Endothelial cell (in vitro differentiated cells): ENCODE measurements at regions not wholly inside any gene's neighbourhood (a gene's known extent, or its start where the extent isn't known, plus 50 kb on each side); places are given as distances from the start of the nearest gene placed in this dataset.

Experiments used
- DNase-seq: peaks from one replicate; pipeline ENCODE4 v3.0.0; 2021; ENCODE audit warnings: low spot score
- H3K27ac Mint-ChIP-seq: one replicate; pipeline ENCODE4 v1.8.0; 2021; ENCODE audit warnings: mixed read lengths, inconsistent platforms; ENCODE audit not compliant: unreplicated experiment
- H3K27me3 Mint-ChIP-seq: one replicate; pipeline ENCODE4 v1.8.0; 2021; ENCODE audit warnings: mild to moderate bottlenecking, moderate library complexity, mixed read lengths, inconsistent platforms; ENCODE audit not compliant: unreplicated experiment
- H3K36me3 Mint-ChIP-seq: one replicate; pipeline ENCODE4 v1.8.0; 2021; ENCODE audit warnings: mild to moderate bottlenecking, low read depth, mixed read lengths, inconsistent platforms; ENCODE audit not compliant: unreplicated experiment
- H3K4me1 Mint-ChIP-seq: one replicate; pipeline ENCODE4 v1.8.0; 2021; ENCODE audit warnings: mild to moderate bottlenecking, mixed read lengths, inconsistent platforms; ENCODE audit not compliant: unreplicated experiment
- H3K4me3 Mint-ChIP-seq: one replicate; pipeline ENCODE4 v1.8.0; 2021; ENCODE audit warnings: mild to moderate bottlenecking, mixed read lengths, inconsistent platforms; ENCODE audit not compliant: unreplicated experiment
- H3K9me3 Mint-ChIP-seq: one replicate; pipeline ENCODE4 v1.8.0; 2021; ENCODE audit warnings: mixed read lengths, inconsistent platforms; ENCODE audit not compliant: unreplicated experiment
- TF ChIP-seq, protein P1 (sequence below): fragments of 200-600 bp; sonication (generic); IDR thresholded peaks from one replicate; pipeline ENCODE4 v1.5.0; 2021; ENCODE audit warnings: antibody characterized with exemption; ENCODE audit not compliant: unreplicated experiment

DNA sequence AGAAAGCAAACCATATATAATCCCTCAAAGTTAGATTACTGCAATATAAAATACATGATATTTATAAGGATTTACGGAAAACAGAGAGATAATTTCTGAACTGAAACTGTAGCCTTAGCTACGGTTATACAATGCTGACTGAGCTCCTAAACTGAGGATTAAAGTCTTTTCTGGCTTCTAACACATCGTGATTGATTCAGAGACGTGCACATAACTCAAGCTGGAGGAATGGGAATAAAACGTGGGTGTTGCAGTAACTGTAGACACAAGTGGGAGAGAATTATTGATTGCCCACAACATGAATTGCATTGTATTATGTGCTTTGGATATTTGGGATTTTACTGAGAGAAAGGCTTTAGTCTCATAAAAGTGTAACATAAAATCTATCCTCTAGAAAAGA, 418.0 kb upstream of the OPRM1 start:
- Mint-ChIP-seq H3K4me3 (no peak overlapping the region), H3K27ac (no peak overlapping the region), H3K9me3 (no peaks in the 10 kb centered on the region), H3K36me3 (no peaks in the 10 kb centered on the region), H3K27me3 (no peaks in the 10 kb centered on the region), H3K4me1 (peaks cover 8% of the 10 kb centered on the region)
- no peak for DNase-seq
- TF ChIP-seq, protein P1, sequence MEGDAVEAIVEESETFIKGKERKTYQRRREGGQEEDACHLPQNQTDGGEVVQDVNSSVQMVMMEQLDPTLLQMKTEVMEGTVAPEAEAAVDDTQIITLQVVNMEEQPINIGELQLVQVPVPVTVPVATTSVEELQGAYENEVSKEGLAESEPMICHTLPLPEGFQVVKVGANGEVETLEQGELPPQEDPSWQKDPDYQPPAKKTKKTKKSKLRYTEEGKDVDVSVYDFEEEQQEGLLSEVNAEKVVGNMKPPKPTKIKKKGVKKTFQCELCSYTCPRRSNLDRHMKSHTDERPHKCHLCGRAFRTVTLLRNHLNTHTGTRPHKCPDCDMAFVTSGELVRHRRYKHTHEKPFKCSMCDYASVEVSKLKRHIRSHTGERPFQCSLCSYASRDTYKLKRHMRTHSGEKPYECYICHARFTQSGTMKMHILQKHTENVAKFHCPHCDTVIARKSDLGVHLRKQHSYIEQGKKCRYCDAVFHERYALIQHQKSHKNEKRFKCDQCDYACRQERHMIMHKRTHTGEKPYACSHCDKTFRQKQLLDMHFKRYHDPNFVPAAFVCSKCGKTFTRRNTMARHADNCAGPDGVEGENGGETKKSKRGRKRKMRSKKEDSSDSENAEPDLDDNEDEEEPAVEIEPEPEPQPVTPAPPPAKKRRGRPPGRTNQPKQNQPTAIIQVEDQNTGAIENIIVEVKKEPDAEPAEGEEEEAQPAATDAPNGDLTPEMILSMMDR, result no peak

DNA sequence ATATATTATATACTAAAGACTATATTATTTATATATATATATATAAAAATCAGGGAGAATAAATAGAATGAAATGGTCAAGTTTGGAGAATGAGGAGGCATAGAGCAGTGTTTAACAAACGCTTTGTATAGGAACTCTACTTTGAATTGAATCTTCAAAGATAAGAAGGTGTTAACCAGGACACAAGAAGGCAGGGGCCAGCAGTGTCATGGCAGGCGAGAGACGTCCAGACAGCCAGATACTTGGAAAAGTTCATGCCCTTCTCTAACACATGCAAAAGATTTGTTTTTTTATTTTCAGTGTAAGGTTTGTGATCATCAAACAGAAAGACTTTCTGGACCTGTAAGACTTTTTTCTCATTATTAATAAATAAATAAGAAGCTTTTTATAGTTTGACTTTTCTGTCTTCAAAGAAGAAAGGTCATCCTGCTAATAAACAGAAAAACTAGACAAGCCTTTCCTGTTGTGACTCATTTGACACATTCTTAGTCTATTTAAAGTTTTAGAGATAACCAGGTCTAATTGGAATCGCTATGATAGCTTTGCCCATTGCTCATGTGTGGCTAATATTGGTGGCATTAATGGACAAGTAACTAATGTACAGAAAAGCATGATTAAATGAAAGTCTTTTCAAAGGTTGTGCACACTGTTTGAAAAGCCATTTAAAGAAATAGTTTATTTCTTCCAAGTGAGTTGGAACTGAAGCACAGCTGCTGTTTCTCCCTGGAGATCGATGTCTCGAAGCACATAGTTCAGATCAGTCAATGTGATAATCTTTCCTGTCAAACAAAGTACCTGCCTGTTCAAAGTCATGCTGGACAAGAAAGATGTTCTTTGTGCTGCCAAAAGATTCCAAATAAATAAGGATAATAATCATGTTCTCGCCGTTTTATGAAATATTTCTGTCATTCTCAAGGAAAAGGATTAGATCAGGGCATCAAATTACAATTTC, 420.4 kb upstream of the OPRM1 start:
- TF ChIP-seq, protein P1, result no peak
- Mint-ChIP-seq H3K4me3 (no peak overlapping the region), H3K27ac (no peak overlapping the region), H3K27me3 (no peaks in the 10 kb centered on the region), H3K9me3 (no peaks in the 10 kb centered on the region), H3K4me1 (peaks cover 5% of the 10 kb centered on the region), H3K36me3 (no peaks in the 10 kb centered on the region)
- no peak for DNase-seq

DNA sequence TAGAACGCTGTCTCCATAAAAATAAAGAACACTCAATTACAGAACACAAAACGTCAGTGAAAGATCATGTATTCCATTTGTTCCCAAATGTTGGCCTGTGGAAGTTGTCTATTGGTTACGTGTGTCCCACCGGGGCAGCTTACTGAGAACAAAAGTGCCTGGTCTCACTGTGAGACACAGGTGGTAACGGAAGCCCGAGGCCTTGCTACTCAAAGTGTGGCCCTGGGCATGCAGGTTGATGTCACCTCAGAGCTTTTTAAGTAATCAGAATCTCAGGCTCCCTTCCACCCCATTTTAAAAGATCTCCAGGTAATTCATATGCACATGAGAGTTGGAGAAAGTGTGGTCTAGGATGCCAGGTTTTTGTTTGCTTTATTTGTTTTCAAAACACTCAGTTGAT, 422.5 kb upstream of the OPRM1 start:
- peaks cover 5% of the 10 kb centered on the region for H3K4me1 Mint-ChIP-seq
- no peaks in the 10 kb centered on the region for H3K9me3 Mint-ChIP-seq
- DNase-seq, result no peak
- H3K27me3 Mint-ChIP-seq, result no peaks in the 10 kb centered on the region
- no peaks in the 10 kb centered on the region for H3K36me3 Mint-ChIP-seq
- no peak overlapping the region for H3K27ac Mint-ChIP-seq
- H3K4me3 Mint-ChIP-seq, result no peak overlapping the region
- TF ChIP-seq, protein P1, result no peak

DNA sequence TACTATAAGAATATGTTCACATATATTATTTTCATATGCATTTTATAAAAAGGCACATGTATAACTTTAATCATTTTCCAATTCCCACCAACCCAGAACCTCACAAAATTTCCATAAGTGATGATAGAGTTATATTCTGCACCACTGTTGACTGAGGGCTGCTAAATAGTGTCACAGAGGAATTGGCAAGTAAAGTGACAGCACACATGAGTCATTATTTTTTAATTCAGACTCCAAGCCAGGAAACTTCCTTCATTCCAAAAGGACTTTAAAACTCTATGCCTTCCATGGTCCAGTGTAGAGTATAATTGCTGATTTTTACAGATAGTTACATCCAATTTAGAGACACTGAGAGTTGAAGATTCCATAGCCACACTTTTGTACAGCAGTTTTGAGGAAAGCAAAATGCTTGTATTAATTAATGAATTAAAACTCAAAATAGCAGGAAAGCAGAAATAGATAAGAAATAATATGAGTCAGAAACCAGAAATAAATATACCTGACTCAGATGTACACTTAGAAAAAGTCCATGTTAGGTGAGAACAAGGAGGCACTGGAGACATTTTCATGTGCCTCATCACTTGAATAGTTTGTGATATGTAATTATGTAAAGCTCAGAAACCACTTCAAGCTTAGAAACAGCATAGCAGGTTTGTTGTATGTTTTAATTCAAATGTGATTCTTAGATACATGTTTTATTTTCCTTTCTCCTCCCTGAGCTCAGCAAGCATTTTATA, 425.2 kb upstream of the OPRM1 start:
- H3K4me3 Mint-ChIP-seq, result no peak overlapping the region
- TF ChIP-seq, protein P1, result no peak
- H3K4me1 Mint-ChIP-seq, result peaks cover 2% of the 10 kb centered on the region
- DNase-seq, result no peak
- H3K9me3 Mint-ChIP-seq, result no peaks in the 10 kb centered on the region
- H3K27ac Mint-ChIP-seq, result no peak overlapping the region
- no peaks in the 10 kb centered on the region for H3K27me3 Mint-ChIP-seq
- H3K36me3 Mint-ChIP-seq, result no peaks in the 10 kb centered on the region

DNA sequence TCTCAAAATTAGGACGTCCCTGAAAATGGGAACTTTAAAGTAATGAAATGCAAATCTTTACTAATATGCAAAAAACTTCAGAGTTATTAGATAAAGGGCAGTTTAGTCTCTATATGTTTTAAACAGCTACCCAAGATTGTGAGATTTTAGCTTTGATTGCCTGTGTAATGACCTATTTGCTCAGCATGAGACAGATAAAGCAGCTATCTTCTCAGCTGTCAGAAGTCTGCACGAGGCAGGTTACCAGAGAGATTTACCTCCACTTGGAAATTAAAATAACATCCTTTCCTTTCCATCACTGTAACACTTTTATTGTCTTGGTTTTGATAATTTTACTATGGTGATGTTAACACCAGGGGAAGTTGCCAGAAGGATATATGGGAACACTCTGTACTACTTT, 436.6 kb upstream of the OPRM1 start:
- H3K27ac Mint-ChIP-seq, result no peak overlapping the region
- H3K36me3 Mint-ChIP-seq, result no peaks in the 10 kb centered on the region
- TF ChIP-seq, protein P1, result no peak
- no peaks in the 10 kb centered on the region for H3K4me1 Mint-ChIP-seq
- H3K27me3 Mint-ChIP-seq, result peaks cover 3% of the 10 kb centered on the region
- DNase-seq, result no peak
- H3K4me3 Mint-ChIP-seq, result no peak overlapping the region
- H3K9me3 Mint-ChIP-seq, result no peaks in the 10 kb centered on the region
